HT-29 (cell line): ENCODE measurements at regions not wholly inside any gene's neighbourhood (a gene's known extent, or its start where the extent isn't known, plus 50 kb on each side); places are given as distances from the start of the nearest gene placed in this dataset.

Source experiments
- DNase-seq: peaks from one replicate; pipeline ENCODE4 v3.0.0-alpha.2; 2015; ENCODE audit warnings: low spot score

GRCh38 chr5:115072266-115073064 lies 97.2 kb downstream of the TRIM36 start:
- no peak for DNase-seq

DNA sequence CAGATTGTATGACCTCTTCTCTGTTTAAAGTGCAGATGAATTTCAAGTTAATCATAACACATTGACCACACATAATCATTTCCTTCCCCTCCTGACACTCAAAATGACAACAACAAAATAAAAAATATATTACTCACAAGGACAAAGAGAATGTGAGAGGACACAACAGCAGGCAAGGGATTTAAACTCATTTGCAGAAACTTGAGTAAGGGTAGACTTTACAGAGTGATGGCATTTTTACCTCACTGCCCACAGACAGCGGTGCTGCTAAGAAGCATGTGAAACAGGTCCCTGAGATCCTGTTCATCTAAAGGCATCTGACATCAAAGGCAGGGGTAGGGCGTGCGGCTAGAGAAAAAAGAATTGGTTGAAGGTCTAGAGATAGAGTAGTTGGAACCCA lies 99.0 kb downstream of the TRIM36 start:
- no peak for DNase-seq

GRCh38 chr5:115069087-115069968 lies 100.4 kb downstream of the TRIM36 start:
- DNase-seq, result peak; percentile 34

DNA sequence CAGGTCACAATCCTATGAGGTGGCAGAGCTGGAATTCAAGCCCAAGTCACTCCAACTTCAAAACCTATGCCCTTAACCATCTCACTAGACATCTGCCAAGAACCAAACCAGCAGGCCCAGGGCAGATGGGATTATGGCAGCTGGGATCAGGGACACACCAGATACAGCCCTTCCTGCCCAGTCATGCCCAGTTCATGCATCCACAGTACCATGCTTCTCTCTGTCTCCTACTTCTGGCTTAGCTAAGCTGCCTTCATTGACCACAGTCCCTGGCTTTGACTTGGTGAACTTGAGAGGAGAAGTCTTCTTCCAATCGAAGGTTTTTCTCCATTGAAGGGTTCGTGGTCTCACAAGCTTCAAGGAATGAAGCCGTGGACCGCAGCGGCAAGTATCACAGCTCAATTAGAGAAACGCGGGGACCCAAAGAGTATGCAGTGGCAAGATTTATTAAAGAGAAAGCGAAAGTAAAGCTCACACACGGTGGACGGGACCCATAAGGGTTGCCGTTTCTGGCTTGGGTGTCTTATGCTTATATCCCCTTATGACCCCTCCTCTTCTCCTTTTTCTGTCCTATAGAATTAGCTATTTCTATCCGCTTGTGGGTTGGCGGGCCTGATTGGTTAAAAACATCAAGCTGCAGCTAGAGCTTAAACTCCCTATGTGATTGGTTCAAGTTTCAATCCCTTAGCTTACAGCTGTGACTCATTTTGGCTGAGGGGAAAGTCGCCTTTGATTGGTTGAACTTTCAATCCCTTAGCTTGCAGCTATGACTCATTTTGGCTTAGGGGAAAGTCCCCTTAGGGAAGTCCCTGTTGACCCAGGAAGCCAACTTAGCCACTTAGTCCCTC lies 101.2 kb downstream of the TRIM36 start:
- no peak for DNase-seq

DNA sequence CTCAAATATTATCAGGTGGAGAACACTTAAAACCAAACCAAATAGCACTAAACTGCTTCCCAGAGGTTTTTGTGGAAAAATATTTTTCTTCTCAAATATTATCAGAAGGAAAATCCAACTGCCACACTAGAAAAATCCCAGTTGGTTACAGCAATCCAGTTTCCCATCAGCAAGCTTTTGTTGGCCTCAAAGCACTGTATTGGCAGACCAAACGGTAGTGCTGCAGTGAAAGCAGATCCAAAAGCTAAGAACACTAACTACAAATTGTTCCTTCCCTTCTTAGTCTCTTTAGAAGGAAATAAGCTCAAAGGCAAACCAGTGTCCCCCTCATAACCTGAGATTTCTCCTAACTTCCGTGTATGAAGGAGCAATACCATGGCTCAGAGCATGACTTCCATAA lies 105.3 kb downstream of the TRIM36 start:
- DNase-seq, result no peak

- no peak for DNase-seq
These were observed 115.2 kb downstream of the TRIM36 start for GRCh38 chr5:115054387-115054951.

DNA sequence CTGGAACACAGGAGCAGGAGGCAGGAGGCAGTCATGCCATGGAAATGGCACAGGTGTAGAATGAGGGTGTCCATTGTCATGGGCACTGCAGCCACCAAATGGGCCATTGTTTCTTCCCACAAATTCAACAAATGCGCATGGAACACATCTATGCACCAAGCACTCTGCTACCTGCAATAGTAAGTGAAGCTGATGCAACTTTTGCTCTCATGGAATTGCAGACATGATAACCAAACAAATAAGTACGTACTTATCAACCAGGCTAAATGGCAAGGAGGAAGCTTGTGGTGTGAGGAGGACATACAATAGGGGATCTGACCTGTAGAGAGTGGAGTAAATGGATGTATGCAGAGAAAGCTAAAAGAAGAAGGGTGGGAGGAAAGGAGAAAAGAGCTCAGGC lies 116.8 kb downstream of the TRIM36 start:
- DNase-seq, result no peak

DNA sequence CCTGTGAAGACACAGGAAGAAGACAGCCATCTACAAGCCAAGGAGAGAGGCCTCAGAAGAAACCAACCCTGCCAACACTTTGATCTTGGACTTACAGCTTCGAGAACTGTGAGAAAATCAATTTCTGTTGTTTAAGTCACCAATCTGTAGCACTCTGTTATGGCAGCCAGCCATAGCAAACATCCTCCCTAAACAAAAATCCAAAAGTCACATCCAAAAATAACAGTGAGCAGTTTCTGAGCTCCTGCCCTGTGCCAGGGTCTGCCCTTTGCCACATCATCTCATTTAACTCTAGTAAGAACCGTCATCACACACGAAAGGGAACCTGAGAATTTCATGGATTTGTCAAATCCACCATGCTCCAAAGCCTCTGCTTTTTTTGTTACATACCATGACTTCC lies 118.8 kb downstream of the TRIM36 start:
- no peak for DNase-seq

GRCh38 chr5:115033861-115034260 lies 135.8 kb downstream of the TRIM36 start:
- DNase-seq, result peak; percentile 24

DNA sequence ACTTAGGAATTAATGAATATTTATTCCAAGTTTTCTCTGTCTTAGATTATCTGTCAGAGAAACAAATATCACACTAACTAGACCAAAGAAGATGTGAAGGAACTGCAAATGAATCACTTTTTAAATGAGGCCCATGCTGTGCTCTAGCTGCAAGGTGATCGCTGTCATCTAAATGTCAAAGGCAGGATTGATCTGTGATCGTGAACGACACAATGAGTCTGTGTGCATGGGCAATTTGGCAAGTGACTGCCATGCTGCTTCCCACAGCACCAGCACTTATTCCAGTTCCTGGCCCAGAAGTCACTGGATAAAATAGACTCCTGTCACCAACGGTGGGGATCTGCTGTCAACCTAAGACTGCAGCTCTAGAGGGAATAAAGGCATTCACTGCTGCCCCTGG lies 141.2 kb downstream of the TRIM36 start:
- DNase-seq, result no peak

GRCh38 chr5:115024922-115025321 lies 144.8 kb downstream of the TRIM36 start:
- DNase-seq, result no peak

GRCh38 chr5:115022303-115022702 lies 147.4 kb downstream of the TRIM36 start:
- DNase-seq, result no peak

DNA sequence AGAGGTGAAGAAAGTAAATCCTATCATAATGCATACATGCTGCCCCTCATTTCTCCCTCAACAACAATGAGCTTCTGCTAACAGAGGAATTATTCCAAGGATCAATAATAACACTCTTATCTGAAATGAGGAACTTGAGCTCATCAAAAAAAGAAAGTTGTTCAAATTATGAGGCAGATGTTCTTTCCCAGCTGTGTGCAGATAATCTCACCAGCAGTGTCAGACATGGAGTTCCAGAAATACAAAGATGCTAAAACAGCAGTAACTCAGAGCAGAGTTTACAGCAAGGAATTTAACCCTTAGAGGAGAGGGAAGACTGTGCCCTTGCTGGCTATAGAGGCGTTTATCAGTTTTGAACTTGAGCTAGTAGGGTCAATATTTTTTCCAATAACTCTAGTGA lies 153.1 kb downstream of the TRIM36 start:
- no peak for DNase-seq

- DNase-seq, result no peak
These were observed 170.5 kb downstream of the TRIM36 start for GRCh38 chr5:114999176-114999575.

- no peak for DNase-seq
These were observed 180.2 kb downstream of the TRIM36 start for GRCh38 chr5:114989512-114989911.

DNA sequence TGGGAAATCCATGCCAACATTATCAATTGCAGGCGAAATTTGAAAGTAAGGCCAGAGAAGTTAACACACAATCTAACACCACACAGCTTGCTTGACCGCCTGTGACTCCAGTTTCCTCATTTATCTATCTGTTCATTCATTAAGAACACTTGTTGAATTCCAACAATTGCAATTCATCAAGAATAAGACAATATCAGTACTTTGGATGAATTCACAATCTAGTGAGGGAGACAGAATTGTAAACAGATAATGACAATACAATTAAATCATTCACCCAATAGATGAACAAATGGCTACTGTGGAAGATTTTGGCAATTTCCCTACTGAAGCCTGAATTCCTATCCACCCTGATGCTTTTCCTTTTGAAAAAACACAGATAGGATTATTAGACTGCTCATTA lies 181.6 kb downstream of the TRIM36 start:
- no peak for DNase-seq

GRCh38 chr5:114984796-114985195 lies 184.9 kb downstream of the TRIM36 start:
- DNase-seq, result no peak

GRCh38 chr5:114981111-114981510 lies 188.6 kb downstream of the TRIM36 start:
- DNase-seq, result no peak

DNA sequence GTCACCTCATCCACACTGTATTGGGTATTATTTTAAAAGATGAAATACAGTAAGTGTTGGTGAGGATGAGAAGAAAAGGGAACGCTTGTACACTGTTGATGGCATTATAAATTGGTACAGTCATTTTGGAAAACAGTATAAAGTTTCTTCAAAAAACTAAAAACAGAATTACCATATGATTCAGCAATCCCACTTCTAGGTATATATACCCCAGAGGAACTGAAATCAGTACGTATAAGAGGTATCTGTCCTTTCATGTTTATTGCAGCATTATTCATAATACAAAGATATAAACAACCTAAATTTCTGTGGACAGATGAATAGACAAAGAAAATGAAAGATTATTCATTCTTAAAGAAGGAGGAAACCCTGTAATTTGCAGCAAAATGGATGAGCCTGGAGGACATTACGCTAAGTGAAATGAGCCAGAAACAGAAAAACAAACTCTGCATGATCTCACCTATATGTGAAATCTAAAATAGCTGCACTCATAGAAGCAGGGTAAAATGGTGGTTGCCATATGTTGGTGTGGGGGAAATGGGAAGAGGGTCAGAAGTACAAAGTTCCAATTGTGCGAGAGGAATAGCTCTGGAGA lies 191.6 kb downstream of the TRIM36 start:
- DNase-seq, result no peak

DNA sequence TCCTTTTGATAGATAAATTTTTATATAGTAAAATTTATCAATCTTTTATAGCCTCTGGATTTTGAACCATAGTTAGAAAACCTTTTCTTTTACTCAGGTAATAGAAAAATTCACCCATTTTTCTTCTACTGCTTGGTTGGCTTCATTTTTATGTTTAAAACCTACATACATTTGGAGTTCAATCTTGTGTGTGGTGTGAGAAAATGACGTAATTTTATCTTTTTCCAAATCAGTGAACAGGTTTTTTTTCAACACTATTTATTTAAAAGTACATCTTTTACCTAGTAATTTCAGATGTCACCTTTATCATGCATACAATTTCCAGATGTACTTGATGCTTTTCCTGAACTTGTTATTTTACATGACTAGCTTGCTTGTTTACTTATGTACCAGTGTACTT lies 200.2 kb downstream of the TRIM36 start:
- no peak for DNase-seq

DNA sequence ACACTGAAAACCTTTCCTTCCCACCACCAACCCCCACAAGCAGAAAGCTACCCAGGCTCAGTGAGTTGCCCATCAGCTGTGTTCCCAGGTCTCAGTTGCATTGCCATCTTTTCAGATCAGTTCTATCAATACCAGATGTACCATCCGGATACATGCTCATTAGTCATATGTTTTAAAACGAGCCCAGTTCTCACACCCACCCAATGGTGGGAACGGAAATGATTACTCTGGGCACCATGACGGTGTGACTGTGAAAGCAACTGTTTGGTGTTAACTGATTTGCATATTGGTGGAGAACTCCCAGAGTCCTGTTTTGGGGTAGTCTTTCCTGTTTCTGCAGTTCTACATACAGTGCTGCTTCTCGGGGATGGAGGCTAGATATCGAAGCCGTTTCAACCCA lies 212.3 kb downstream of the TRIM36 start:
- DNase-seq, result no peak
